HG03439 (cell line): ENCODE measurements at regions not wholly inside any gene's neighbourhood (a gene's known extent, or its start where the extent isn't known, plus 50 kb on each side); places are given as distances from the start of the nearest gene placed in this dataset.
"Not testable (repeated sequence)": the region's sequence is repeated elsewhere in the genome, so short reads cannot be mapped to it uniquely, and the experiment has no call there.

Experiments
- ATAC-seq: cut with Tn5 transposase; IDR thresholded peaks from one replicate; pipeline ENCODE4 v1.9.1; 2021; ENCODE audit warnings: mild to moderate bottlenecking, moderate library complexity; ENCODE audit not compliant: unreplicated experiment

DNA sequence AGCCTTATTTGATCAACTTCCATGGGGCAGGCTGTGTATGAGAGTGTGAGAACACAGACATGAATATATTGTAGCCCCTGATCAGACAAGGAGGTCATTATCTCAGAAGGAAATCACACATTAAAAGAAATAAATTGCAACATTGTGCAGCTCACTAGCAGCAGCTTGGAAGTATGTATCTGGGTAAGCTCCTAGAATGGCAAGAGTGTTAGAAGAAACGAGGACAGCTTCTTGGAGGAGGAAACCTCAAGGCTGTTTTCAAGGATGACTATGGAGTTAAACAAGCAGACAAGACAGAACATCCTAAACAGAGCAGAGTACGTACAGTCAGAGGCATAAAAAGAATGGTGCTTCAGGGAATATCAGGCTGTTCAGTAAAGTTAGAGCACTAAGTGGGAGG, 511.0 kb downstream of the SLCO4C1 start:
- ATAC-seq, result no peak

DNA sequence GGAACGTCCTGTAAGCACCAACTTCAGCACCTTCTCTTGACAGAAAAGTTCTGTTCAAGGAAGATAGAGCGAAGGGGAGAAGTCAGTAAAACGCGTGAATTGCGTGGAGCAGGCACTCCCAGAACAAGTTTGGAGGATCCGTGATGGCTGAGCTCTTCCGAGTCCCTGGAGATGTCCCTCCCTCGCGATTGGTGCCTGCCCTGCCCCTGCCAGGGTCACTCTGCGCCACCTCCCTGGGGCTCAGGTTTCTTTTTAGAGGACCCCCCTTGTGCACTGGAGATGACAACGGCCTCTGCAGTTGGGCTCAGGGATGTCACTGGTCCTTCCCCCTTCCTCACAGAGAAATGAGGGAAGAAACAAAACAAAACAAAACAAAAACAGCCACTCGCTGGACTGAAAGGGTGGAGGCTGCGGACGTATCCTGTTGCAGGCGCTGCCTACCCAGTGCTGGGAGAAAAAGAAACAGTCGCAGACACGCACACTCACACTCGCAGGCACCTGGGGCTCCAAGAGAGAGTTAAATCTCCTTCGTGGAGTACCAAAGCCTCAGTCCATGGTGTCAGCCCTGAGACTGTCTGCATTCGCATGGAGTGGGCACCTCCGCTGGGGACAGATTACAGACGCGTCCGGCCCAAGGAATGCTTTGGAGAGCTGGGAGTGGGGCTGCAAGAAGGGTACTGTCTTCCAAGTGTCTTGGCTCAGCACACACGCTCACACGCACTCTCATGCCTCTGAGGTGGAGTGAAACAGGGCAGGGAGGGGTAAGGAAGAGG, 512.7 kb downstream of the SLCO4C1 start:
- ATAC-seq, result no peak

DNA sequence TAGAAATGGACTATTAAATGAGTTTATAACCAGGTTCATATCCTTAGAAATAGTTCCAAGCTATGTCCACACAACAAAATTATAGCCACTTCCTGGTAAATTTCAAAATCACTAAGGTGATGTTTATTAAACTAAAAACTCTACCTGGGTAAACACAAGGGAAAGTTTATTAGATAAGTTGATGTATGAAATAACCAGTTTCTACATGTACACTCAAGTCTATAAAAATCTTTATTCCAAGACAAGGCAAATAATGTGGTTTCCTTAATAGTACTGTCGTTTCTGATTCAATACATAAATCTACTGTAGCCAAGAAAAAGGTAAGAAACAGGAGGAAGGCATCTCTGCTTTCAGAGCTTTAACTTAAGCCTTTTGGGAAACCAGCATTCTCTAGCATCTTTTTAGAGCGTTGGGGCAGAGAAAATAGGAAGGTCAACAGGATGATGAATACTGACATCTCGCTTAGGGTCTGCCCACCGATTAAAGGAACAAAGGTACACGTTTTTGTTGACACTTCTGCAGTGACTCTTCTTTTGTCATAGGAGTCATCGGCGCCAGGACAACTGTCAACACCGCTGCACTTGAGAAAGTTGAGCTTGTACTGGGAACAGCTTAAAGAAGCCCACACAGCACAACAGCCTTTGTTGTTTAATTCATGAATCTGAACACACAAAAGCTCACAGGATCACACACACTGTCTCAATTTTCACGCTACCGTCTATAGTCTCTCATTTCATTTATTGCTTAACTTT, 513.6 kb downstream of the SLCO4C1 start:
- no peak for ATAC-seq

DNA sequence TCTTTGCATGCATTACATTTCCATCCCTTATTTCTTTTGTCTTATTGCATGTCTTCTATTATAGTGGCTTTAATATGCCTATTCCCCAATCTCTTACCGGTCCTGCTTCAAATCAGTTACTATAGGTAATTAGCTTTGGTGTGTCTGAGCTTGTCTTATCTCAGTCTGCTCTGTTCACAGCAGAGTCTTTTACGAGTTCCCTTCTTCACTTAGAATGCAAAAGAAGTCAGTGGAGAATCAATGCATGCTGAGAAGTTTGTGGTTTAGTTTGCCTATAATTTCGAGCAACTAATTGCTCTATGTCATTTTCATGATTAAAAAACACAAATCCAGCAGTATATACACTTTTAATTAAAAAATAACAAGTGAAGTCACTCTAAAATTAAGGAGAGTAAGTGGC, 545.0 kb downstream of the SLCO4C1 start:
- ATAC-seq, result no peak

DNA sequence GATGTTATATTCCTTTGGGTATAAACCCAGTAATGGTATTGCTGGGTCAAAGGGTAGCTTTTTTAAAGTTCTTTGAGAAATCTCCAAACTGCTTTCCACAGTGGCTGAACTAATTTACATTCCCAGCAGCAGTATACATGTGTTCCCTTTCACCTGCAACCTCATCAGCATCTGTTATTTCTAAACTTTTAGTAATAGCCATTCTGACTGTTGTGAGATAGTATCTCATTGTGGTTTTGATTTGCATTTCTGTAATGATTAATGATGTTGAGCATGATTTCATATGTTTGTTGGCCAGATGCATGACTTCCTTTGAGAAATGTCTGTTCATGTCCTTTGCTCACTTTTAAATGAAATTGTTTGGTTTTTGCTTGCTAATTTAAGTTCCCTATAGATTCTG, 553.1 kb downstream of the SLCO4C1 start:
- ATAC-seq, result not testable (repeated sequence)

DNA sequence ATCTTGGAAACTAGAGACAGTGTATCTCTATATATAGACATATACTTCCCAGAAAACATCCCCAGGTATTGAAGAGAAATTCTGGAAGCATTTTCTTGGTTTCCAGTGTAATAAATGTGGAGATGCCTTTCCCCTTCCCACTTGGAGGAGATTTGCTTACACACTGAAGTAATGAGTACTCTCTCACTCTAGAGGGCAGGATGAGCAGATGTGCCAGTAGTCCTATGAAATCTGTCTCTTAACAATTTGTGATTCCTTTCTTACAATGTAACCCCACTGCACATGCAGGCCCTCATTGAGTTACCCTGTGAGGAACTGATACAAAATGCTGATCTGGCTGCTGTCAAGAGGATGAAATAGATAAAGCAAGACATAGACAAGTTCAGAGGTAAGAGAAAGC, 567.2 kb downstream of the SLCO4C1 start:
- no peak for ATAC-seq

DNA sequence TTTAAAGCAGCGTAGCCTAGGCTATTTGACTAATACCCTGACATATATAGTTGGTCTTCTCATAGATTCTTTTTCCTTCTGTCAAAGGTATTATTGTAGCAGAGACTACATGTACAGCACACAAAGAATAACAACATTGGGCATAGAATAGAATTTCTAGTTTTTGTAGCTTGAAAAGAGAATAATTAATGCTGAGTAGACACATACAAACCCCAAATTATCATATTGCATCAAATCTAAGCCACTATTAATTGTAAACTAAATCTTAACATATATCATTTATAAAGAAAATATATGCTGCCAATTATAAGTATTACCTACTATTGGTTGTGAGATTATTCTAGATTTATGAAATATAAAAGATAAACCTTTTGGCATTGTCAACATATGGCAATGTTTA, 574.5 kb downstream of the SLCO4C1 start:
- no peak for ATAC-seq

DNA sequence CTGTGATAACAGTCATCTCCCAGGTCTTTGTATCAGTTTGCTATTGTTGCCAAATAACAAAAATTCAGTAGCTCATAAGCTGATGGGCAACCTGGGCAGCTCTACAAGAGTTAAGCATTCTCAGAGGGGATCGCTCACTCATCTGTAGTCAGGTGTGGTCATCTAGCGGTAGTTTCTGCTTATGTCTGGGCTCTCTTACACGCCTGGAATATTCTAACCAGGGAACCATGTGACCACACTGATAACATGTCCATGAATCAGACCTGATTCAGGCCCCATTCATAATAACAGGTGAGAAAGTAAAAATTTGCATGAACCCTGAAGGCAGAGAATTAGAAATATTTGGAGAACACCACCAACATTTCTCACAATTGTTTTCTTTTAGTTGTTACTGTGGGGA, 576.1 kb downstream of the SLCO4C1 start:
- ATAC-seq, result no peak

DNA sequence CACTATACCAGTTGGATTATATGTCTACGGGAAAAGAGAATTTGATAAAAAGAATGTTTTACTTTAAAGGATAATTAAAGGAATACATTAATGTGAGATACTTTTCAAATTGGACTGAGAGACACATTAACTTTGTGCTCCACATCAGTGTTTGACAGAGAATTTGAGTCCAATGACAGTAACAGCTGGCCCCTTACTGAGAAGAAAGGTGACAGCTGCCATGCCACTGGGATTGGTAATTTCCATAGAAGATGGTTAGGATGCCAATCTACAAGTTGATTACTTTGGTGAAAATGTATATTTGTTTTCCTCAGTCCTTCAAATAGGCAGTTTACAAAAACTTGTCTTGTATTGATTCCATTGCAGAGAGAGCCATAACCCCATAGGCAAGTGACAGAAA, 578.4 kb downstream of the SLCO4C1 start:
- ATAC-seq, result no peak

DNA sequence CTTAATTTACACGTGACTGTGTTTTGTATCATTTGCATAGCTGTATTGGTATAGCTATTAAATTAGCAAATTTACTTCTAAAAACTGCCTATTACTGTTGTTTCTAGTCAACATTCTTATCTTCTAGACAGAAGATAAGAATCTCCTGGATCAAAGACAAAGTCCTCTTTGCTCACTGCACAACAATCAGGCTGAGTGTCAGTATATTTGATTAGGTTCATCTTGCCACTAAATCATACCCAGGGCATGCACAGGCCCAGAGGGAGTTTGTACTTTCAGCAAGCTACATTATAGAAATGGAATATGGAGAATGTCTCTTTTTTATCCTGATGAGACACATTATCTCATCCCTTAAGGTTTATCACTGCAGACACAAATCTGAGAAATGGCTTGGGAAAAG, 579.1 kb downstream of the SLCO4C1 start:
- no peak for ATAC-seq

DNA sequence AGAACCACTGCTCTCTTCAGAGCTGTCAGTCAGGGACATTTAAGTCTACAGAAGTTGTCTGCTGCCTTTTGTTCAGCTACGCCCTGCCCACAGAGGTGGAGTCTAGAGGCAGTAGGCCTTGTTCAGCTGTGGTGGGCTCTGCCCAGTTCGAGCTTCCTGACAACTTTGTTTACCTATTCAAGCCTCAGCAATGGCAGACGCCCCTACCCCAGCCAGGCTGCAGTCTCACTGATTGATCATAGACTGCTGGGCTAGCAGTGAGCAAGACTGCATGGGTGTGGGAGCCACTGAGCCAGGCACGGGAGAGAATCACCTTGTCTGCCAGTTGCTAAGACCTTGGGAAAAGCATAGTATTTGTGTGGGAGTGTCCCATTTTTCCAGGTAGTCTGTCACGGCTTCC, 580.3 kb downstream of the SLCO4C1 start:
- ATAC-seq, result not testable (repeated sequence)

DNA sequence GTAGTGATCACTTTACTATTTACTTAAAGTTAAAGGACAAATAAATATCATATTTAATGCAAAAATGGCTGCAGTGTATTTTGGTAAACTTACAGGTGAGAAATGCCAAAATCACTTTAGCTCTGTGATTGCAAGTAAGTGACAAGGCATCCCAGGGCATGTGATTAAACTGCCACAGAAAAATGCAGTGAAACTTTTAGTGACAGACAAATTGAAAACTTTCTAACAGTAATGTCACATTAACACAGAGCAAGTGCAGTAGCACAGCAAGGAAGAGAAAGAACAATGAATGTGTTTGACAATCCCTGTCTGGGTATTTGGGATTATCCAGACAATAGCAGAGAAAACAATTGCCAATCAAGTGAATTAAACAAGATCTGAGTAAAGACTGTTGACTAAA, 606.8 kb downstream of the SLCO4C1 start:
- ATAC-seq, result no peak

DNA sequence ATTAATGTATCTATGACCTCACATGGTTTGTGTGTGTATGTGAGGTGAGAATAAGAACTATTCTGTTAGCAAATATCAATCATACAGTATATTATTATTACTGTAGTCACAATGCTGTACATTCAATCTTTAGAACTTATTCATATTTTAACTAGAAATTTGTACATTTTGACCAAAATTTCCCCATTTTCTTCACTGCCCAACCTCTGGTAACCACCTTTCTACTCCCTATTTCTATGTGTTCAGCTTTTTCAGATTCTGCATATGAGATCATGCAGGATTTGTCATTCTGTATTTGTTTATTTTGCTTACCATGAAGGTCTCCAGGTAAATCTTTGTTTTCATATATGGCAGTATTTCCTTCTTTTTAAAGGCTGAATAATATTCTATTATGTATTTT, 607.9 kb downstream of the SLCO4C1 start:
- no peak for ATAC-seq

DNA sequence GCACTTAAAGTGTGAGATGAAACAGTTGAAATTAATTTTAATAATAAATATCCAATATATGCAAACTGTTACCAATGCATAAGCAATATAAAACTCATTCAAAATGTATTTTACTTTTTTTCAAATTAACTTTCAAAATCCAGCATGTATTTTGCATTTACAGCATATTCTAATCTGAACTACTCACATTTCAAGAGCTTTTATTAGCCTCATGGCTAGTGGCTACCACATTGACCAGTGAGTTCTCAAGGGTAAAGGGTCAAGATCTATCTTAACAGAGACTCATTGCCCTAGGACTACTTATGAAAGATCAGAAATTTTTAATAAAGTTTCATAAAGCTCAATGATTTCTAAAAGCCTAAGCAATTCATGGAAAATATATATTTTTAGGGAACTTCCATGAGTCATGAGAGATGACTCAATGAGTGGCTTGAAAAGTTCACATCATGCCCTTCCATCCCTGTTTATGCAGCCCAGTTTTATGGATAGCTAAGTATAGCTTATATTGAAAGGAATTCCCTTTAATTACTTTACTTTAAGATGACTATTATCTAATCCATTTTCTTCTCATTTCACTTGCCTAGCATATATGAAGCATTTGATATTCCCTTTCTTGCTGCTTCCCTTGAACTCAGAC, 608.6 kb downstream of the SLCO4C1 start:
- no peak for ATAC-seq

DNA sequence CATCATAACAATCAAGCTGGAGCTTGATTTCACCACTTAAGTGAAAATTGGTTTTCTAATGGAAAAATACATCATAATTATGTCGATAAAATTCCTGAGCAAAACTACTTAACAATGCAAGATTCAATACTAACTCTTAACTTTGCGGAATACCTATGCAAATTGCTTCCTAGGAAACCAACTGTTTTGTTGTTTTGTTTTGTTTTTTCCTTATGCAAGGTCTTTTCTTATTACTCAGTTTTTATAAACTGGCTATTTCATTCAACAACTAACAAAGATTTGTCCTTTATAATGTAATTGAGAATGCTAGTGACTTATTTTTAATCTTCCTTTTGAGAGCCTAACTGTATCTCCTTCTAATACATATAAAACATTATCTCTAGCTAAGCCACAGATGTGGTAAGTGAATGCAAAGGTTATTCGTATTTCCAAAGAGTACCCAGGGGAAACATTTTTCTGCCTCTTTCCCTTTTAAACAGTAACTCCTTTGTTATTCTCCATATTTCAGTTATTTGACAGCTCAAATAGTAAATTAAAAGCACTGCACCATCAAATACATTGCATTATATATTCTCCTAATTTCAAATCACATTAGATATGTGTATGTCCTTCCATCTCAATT, 609.4 kb downstream of the SLCO4C1 start:
- ATAC-seq, result no peak

DNA sequence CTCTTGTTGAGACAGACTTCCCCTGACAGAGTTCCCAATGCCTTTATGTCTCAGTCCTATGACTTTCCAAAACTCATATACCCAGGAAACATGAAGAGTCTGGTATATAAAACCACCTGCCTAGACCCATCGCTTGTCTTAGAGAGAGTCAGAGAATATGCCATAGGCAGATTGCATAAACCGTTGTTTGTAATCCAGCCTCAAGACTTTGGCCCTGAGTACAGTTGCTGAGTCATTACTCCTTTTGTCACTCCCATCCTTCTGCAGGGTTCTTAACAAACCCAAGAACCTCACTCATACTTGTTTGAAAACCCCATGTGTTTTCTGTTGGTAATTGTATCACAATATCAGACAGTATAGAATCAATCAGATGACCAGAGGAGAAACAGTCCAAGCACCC, 616.3 kb downstream of the SLCO4C1 start:
- no peak for ATAC-seq

DNA sequence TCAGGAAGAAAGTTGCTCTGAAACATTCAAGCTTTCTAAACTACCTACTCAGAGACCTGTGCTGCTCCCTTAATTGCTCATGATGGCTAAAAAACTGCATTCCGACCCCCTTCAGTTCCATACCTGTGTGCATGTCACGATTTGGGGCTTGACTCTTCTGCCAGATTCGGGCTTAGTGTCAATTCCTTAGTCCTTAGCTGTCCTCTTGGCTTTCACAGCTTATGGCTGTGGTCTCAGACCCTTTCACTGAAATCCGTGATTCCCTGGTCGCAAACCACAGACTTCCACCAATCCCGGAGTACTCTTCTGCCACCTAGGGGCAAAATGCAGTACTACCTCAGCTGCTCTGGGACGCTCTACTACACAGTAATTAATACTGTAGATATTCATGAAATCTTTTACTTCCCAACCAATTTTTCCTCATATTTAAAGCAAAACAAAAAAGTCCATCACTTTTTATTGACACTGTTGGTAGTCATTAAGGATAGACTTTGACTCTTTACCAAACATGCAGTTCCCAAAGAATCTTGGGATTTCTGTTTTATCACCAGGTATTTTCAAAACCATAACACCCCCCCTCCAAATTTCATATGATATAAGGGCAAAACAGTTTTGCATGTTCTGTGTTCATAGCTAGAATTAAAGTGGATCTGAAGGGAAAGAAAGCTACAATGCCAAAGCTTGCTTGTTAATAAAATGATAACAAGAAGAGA, 617.4 kb downstream of the SLCO4C1 start:
- peak; percentile 77 for ATAC-seq

DNA sequence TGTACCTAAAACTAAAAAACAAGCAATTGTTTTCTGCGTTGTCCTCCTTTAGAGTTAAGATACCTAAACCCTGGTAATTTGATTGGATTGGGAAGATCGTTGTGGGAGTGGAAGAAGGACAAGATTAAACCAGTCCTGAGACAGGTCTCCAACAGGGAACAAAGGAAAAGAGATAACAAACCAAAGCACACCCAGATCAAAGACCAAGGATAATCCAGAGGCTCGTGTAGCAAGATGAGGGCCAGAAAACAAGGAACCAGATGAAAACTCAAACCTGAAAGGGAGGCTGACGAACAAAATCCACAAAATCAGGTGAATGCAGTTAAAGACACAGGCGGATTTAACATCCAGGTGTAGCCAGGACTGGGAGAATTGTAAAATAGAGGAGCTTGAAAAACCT, 618.1 kb downstream of the SLCO4C1 start:
- no peak for ATAC-seq

DNA sequence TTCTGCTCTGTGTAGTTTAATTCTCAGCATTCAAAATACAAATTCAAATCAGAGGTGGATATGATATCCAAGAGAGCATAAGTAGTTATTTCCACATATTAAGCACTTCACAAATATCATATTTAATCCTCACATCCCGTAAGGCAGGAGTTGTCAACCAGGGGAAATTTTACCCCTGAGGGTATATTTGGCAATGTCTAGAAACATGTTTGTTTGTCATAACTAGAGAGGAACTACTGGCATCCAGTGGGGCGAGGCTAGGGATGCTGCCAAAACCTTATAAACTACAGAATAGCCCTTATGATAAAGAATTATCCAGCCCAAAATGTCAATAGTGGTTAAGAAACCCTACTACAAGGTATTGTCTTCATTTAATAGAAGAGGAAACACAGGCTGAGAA, 619.4 kb downstream of the SLCO4C1 start:
- no peak for ATAC-seq

DNA sequence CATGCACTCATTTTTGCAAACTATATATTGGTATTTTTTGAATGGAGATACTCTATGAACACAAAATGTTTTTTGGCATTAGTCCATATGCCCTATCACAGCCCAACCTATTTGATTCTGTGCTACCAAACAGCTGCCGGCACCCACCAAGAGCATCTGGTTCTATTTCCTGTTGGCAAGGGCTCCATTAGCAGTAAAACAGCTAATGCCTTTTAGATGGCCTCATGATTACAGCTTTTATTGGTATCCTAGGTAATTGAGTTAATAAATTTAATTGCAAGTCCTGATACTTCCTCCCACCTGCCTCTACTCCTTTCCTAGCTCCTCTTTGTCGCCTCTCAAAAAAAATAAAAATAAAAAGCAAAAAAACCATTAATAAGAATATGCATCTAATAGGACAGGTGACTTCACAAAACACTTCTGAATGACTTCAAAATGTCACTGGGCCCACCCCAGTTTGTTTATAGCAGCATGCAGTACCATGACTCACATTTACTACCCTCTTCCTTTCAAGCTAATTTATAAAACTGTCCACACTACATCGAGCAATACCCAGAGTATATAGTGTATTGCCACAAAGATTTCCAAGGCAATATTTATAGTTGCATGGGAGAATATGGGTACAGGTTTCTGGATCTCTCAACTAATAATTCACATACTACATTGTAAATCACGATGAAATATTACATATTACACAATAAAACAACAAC, 620.4 kb downstream of the SLCO4C1 start:
- no peak for ATAC-seq
